PC-9 (cell line): ENCODE measurements at regions not wholly inside any gene's neighbourhood (a gene's known extent, or its start where the extent isn't known, plus 50 kb on each side); places are given as distances from the start of the nearest gene placed in this dataset.

ENCODE experiments used
- BruUV-seq: library from RNA; stranded (reverse); fragments of 400-500 nt; replicated peaks from 2 replicates; lab custom pipeline; 2021; lab: Mats Ljungman, UMichigan
- CTCF ChIA-PET: fragments of 300-600 bp; sonication (Branson Sonifier 250); formaldehyde crosslinking; loops from one replicate; lab custom pipeline; 2022; ENCODE audit warnings: antibody characterized with exemption; lab: Charles Lee
- POLR2A ChIA-PET: fragments of 300-600 bp; sonication (Branson Sonifier 250); formaldehyde crosslinking; loops from one replicate; lab custom pipeline; 2022; ENCODE audit warnings: antibody characterized with exemption; ENCODE audit not compliant: unreplicated experiment; lab: Charles Lee
- DNase-seq, 2 experiments: peaks; one replicate each; pipeline versions ENCODE4 v3.0.0 to v3.0.0-alpha.2; 2015 to 2022; ENCODE audit warnings: mixed read lengths in 1 of 2
- H2AFZ ChIP-seq: fragments of 200-600 bp; sonication (generic); 2 replicates; pipeline ENCODE4 v1.8.1; 2017; ENCODE audit warnings: antibody characterized with exemption
- H3F3A ChIP-seq: fragments of 200-600 bp; sonication (generic); 2 replicates; pipeline ENCODE4 v1.8.1; 2017; ENCODE audit warnings: antibody characterized with exemption, mild to moderate bottlenecking, low read depth; ENCODE audit not compliant: insufficient read depth
- H3K27ac ChIP-seq: fragments of 200-600 bp; sonication (generic); 2 replicates; pipeline ENCODE4 v1.6.1; 2016; ENCODE audit warnings: mixed run types
- H3K27me3 ChIP-seq: fragments of 200-600 bp; sonication (generic); 2 replicates; pipeline ENCODE4 v1.6.1; 2016; ENCODE audit warnings: low read depth, mixed run types; ENCODE audit not compliant: insufficient read depth
- H3K36me3 ChIP-seq: fragments of 200-600 bp; sonication (generic); 2 replicates; pipeline ENCODE4 v1.6.1; 2016; ENCODE audit warnings: low read depth, mixed run types
- H3K4me1 ChIP-seq: fragments of 200-600 bp; sonication (generic); replicated peaks from 2 replicates; pipeline ENCODE4 v1.6.1; 2016; ENCODE audit warnings: mixed run types; ENCODE audit not compliant: insufficient read depth
- H3K4me2 ChIP-seq: fragments of 200-600 bp; sonication (generic); 2 replicates; pipeline ENCODE4 v1.6.1; 2017; ENCODE audit warnings: mixed run types
- H3K4me3 ChIP-seq: fragments of 200-600 bp; sonication (generic); 2 replicates; pipeline ENCODE4 v1.6.1; 2016; ENCODE audit warnings: mixed run types
- H3K79me2 ChIP-seq: fragments of 200-600 bp; sonication (generic); 2 replicates; pipeline ENCODE4 v1.6.1; 2017; ENCODE audit warnings: low read depth, mixed run types
- H3K9me2 ChIP-seq: fragments of 200-600 bp; sonication (generic); 2 replicates; pipeline ENCODE4 v1.8.1; 2017; ENCODE audit warnings: mild to moderate bottlenecking; ENCODE audit not compliant: insufficient read depth
- H3K9me3 ChIP-seq: fragments of 200-600 bp; sonication (generic); 2 replicates; pipeline ENCODE4 v1.8.1; 2016; ENCODE audit warnings: low read depth; ENCODE audit not compliant: insufficient read depth
- H4K20me1 ChIP-seq: fragments of 200-600 bp; sonication (generic); 2 replicates; pipeline ENCODE4 v1.8.1; 2017; ENCODE audit not compliant: insufficient read depth
- CTCF ChIP-seq: fragments of 200-600 bp; sonication (generic); conservative IDR thresholded peaks from 2 replicates; pipeline ENCODE4 v1.6.1; 2017; ENCODE audit warnings: mixed run types, antibody characterized with exemption, mild to moderate bottlenecking, moderate library complexity
- EZH2 ChIP-seq: fragments of 200-600 bp; sonication (generic); IDR thresholded peaks from 2 replicates; pipeline ENCODE4 v1.8.0; 2017; ENCODE audit warnings: antibody characterized with exemption, low read depth
- intact Hi-C: fragments of 100-400 bp; cut with micrococcal nuclease; formaldehyde crosslinking; loops from one replicate; pipeline ENCODE4 v1.10.0; 2022; ENCODE audit not compliant: unreplicated experiment

- Histone ChIP-seq H4K20me1 (no peaks in the 10 kb centered on the region), H3K27me3 (0 out of 2 replicates have a peak, but pooled peaks cover 6% of the 10 kb centered on the region), H3K27ac (no peak overlapping the region), H3K36me3 (no peaks in the 10 kb centered on the region), H3F3A (no peaks in the 10 kb centered on the region), H3K4me2 (no peak overlapping the region), H3K9me2 (no peaks in the 10 kb centered on the region), H2AFZ (no peak overlapping the region), H3K79me2 (no peaks in the 10 kb centered on the region), H3K4me3 (no peak overlapping the region), H3K4me1 (no peaks in the 10 kb centered on the region), H3K9me3 (no peaks in the 10 kb centered on the region)
- TF ChIP-seq EZH2 (no peak), CTCF (no peak)
- DNase-seq, result no peak
- ChIA-PET POLR2A (no interaction called here), CTCF (no interaction called here)
- intact Hi-C loops, result no loop called here
- no TSS peak for BruUV-seq
Observed at GRCh38 chr20:7723284-7723683, 217.0 kb downstream of the HAO1 start.

GRCh38 chr20:7728338-7728737, 211.9 kb downstream of the HAO1 start:
- H3K36me3 ChIP-seq, result no peaks in the 10 kb centered on the region
- H3K27ac ChIP-seq, result no peak overlapping the region
- CTCF ChIA-PET, result no interaction called here
- no peak overlapping the region for H3K4me2 ChIP-seq
- H3K4me3 ChIP-seq, result no peak overlapping the region
- intact Hi-C loops, result no loop called here
- H4K20me1 ChIP-seq, result no peaks in the 10 kb centered on the region
- H3K9me3 ChIP-seq, result no peaks in the 10 kb centered on the region
- TF ChIP-seq EZH2 (no peak), CTCF (no peak)
- no peaks in the 10 kb centered on the region for H3K27me3 ChIP-seq
- no peaks in the 10 kb centered on the region for H3K9me2 ChIP-seq
- BruUV-seq, result no TSS peak
- H3K4me1 ChIP-seq, result no peaks in the 10 kb centered on the region
- DNase-seq, result no peak
- POLR2A ChIA-PET, result no interaction called here
- no peak overlapping the region for H2AFZ ChIP-seq
- H3K79me2 ChIP-seq, result no peaks in the 10 kb centered on the region
- no peaks in the 10 kb centered on the region for H3F3A ChIP-seq

GRCh38 chr20:7734216-7734615, 206.0 kb downstream of the HAO1 start:
- Histone ChIP-seq H3K79me2 (no peaks in the 10 kb centered on the region), H3F3A (no peaks in the 10 kb centered on the region), H3K27ac (no peak overlapping the region), H3K4me3 (no peak overlapping the region), H4K20me1 (no peaks in the 10 kb centered on the region), H3K4me1 (no peaks in the 10 kb centered on the region), H2AFZ (no peak overlapping the region), H3K27me3 (no peaks in the 10 kb centered on the region), H3K9me3 (no peaks in the 10 kb centered on the region), H3K4me2 (no peak overlapping the region), H3K36me3 (no peaks in the 10 kb centered on the region), H3K9me2 (no peaks in the 10 kb centered on the region; the same call in 1 of the 2 replicates)
- no TSS peak for BruUV-seq
- TF ChIP-seq EZH2 (no peak), CTCF (no peak)
- ChIA-PET POLR2A (no interaction called here), CTCF (no interaction called here)
- no peak for DNase-seq
- intact Hi-C loops, result no loop called here
